Naive B cell (primary cell): ENCODE measurements at regions not wholly inside any gene's neighbourhood (a gene's known extent, or its start where the extent isn't known, plus 50 kb on each side); places are given as distances from the start of the nearest gene placed in this dataset.
A peak's percentile ranks its signal among the peaks of the same experiment; 100 is the strongest.

ENCODE experiments used
- ATAC-seq, 2 donors: fragments of 150-1000 bp; cut with Tn5 transposase; 2 replicates each; pipeline ENCODE4 v1.10.0; 2021; ENCODE audit warnings: low read depth in 2 of 2, mild to moderate bottlenecking in 2 of 2, moderate library complexity in 2 of 2
- DNase-seq: peaks from one replicate; pipeline ENCODE4 v3.0.0; 2022
- H3K27ac Mint-ChIP-seq, 6 donors: one replicate each; pipeline ENCODE4 v1.8.0; 2020 to 2022; ENCODE audit warnings: mild to moderate bottlenecking in 6 of 6, mixed read lengths in 6 of 6, moderate library complexity in 5 of 6, inconsistent platforms in 2 of 6
- H3K27me3 Mint-ChIP-seq, 3 donors: one replicate each; pipeline ENCODE4 v1.8.0; 2021 to 2022; ENCODE audit warnings: mixed read lengths in 3 of 3, mild to moderate bottlenecking in 1 of 3
- H3K36me3 Mint-ChIP-seq, 2 donors: one replicate each; pipeline ENCODE4 v1.8.0; 2020 to 2022; ENCODE audit warnings: mixed read lengths in 2 of 2, inconsistent platforms in 1 of 2, mild to moderate bottlenecking in 1 of 2
- H3K4me1 Mint-ChIP-seq, 3 donors: one replicate each; pipeline ENCODE4 v1.8.0; 2020 to 2022; ENCODE audit warnings: mixed read lengths in 3 of 3, inconsistent platforms in 1 of 3, mild to moderate bottlenecking in 1 of 3, moderate library complexity in 1 of 3
- H3K4me3 Mint-ChIP-seq, 8 donors: one replicate each; pipeline ENCODE4 v1.8.0; 2020 to 2022; ENCODE audit warnings: mild to moderate bottlenecking in 8 of 8, mixed read lengths in 8 of 8, moderate library complexity in 8 of 8, inconsistent platforms in 2 of 8
- H3K9me3 Mint-ChIP-seq, 7 donors: one replicate each; pipeline ENCODE4 v1.8.0; 2020 to 2022; ENCODE audit warnings: mixed read lengths in 7 of 7, mild to moderate bottlenecking in 5 of 7, inconsistent platforms in 2 of 7, moderate library complexity in 1 of 7

DNA sequence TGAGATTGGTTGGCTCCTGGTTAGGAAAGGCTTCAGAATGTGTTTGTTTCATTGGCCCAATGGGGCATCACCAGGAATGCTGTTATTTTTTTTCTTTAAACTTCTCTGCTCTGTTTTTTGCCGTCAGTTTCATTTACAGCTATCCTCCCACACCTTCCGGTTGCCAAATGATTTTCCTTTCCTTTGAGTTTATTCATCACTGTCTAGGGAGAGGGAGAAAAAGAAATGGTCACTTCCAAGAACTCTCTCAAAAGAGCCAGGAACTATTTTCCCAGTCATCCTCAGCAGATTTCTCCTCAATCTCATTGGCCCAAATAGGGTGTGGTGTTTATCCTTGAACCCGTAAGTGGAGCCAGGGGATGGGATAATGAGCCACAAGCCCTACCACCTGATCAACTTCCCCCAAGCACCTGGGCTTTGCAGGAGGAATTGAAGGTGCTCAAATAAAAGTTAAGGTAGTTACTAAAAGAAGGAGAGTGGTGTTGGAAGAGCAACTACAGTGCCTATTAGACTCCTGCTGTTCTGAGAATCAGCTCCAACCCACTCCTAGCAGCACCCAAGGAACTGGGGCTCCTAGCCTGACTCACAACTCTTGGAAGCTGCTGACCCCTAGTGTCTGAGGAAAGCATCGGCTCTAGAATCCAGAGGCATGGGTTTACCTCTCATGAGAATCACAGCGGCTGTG lies 183.8 kb upstream of the IL12A start:
- no peak overlapping the region for H3K27ac Mint-ChIP-seq
- H3K36me3 Mint-ChIP-seq, result no peaks in the 10 kb centered on the region
- H3K4me3 Mint-ChIP-seq, result peak overlapping the region in 1 of 8 donors; percentile 74
- no peaks in the 10 kb centered on the region for H3K9me3 Mint-ChIP-seq
- ATAC-seq (peak in 1 of 2 donors; percentile 40), DNase-seq (no peak)
- H3K4me1 Mint-ChIP-seq, result no peaks in the 10 kb centered on the region
- no peaks in the 10 kb centered on the region for H3K27me3 Mint-ChIP-seq

DNA sequence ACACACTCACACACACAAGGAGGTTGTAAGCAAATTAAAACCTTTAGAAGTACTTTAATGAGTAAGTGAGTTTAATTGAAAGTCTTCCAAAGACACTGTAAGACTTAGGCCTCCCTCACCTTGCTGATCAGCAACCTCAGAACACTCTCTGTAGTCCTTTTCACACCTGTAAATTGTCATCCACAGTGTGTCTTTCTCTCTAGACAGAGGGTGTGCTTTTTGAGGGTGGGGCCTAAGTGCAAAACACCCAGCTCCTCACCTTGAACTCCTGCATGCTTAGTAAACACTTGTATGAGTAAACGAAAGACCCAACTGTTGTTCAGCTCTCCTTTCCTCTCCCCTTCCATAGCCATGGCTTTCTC lies 183.2 kb upstream of the IL12A start:
- H3K36me3 Mint-ChIP-seq, result no peaks in the 10 kb centered on the region
- ATAC-seq, result no peak
- no peaks in the 10 kb centered on the region for H3K4me1 Mint-ChIP-seq
- DNase-seq, result no peak
- no peaks in the 10 kb centered on the region for H3K27me3 Mint-ChIP-seq
- H3K27ac Mint-ChIP-seq, result no peak overlapping the region
- no peaks in the 10 kb centered on the region for H3K9me3 Mint-ChIP-seq
- H3K4me3 Mint-ChIP-seq, result no peak overlapping the region

DNA sequence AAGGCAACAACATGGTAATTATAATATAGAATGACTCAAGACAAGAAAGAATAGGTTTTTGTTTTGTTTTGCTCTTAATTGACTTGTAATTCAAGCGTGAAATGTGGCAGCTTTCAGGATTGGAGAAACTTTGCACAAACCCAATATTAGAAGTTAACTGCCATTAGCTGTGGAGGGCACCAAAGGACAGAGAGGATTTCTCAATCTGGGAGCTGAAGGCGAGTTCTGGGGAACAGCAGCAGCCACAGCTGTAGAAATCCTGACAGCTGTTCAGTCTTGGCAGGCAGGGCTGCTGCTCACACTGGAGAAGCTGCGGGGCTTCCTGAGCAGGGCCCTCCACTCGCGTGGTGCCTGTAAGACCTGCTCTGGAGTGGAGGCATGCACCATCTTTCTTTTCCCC lies 182.2 kb upstream of the IL12A start:
- Mint-ChIP-seq H3K9me3 (no peaks in the 10 kb centered on the region), H3K4me3 (no peak overlapping the region)

DNA sequence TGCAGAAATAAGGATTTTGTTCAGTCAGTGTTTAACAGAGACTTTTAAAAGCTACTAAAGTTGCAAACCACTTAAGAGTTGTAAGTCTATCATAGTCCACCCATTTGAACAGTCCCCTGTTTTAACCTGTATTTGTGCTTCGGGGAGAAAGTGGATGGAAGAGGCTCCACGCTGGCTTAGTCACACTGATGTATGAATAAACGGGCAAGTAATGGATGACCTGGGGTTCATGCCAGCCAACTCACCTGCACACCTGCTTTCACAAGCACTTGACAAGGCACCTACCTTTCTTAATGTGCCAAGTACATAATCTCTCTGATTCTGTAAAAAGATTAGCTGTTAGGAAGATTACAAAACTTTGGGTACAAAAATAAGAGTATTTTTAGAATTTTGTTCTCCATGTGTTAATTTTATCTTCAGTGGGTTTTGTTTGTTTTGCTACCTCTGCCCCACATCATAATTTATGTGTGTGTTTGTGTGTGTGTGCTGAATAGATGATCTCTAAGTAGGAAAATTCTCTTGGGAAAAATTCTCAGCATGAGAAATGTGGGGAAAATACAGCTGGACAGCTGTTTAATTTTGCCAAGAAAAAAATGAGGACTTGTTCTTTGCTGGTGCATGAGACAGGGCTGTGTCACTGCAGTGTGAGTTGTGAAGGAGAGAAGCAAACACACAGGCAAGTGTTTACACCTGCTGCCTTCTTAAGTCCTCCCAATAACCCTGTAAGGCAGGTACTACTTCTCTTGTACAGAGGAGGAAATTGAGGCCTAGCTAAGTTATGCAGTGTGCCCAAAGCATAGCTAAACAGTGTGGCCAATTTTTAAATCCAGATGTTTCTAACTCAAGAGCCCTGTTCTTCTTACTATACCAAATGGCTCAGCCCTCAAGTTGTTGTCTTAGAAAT lies 181.2 kb upstream of the IL12A start:
- H3K27ac Mint-ChIP-seq, result no peak overlapping the region
- no peak for DNase-seq
- H3K4me3 Mint-ChIP-seq, result no peak overlapping the region
- no peaks in the 10 kb centered on the region for H3K9me3 Mint-ChIP-seq
- no peaks in the 10 kb centered on the region for H3K4me1 Mint-ChIP-seq
- ATAC-seq, result no peak
- no peaks in the 10 kb centered on the region for H3K27me3 Mint-ChIP-seq
- H3K36me3 Mint-ChIP-seq, result no peaks in the 10 kb centered on the region

More for the DNA sequence above, 182.2 kb upstream of the IL12A start:
- Mint-ChIP-seq H3K4me1 (no peaks in the 10 kb centered on the region), H3K36me3 (no peaks in the 10 kb centered on the region), H3K27ac (no peak overlapping the region), H3K27me3 (no peaks in the 10 kb centered on the region)
- no peak for DNase-seq
- no peak for ATAC-seq

DNA sequence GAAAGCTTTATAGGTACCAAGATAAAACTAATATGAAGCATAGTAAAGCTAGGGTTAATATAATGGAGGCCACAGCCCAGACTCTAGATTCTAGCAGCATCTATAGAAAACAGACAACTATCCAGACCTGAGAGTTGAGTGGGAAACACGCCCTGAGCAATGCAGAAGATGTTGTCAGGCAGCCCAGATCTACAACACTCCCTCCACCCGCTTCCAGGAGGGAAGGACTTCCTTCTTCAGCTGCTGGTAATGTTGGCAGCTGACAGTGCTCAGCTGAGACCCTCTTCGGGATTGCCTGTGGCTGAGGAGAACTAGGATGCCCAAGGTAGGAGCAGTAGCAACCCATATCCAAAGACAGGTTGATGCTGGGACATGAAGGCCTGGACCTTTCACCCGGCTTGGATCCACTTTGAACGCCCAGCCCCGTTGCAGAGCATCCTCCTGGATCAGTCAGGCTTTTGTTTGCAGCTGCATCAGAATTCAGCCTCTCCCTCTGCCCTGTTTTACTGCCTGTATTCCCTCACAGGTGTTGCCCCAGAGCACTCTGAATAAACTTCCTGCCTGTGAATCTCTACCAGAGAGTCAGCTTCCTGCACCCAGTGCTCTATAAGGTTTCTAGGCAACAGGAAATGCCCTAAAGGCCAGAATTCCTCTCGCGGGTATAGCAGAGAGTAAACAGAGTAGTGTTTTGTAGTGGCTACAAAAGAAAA lies 174.7 kb upstream of the IL12A start:
- no peaks in the 10 kb centered on the region for H3K36me3 Mint-ChIP-seq
- no peak for ATAC-seq
- H3K4me3 Mint-ChIP-seq, result no peak overlapping the region
- no peak for DNase-seq
- peaks cover 0 to 4% (median 0%) of the 10 kb centered on the region in 7 donors for H3K9me3 Mint-ChIP-seq
- no peaks in the 10 kb centered on the region for H3K27me3 Mint-ChIP-seq
- H3K27ac Mint-ChIP-seq, result no peak overlapping the region
- H3K4me1 Mint-ChIP-seq, result peaks cover 0 to 3% (median 2%) of the 10 kb centered on the region in 3 donors

DNA sequence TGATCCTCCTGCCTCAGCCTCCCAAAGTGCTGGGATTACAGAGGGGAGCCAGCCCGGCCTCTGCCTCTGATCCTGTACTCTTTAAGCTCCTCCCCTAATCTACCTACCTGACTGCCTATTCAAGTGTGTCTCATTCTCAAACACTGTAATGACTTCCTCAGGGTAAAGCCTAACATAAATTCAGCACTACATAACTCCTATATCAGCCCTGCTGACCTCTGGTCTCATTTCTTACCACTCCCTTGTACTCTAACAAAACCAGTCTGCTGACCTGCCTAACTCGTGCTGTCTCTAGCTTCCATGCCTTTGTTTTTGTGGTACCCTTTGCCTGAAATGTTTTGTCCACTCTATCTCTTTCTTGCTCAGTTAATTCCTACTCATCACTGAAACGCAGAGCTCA lies 172.1 kb upstream of the IL12A start:
- Mint-ChIP-seq H3K27me3 (no peaks in the 10 kb centered on the region), H3K4me1 (peaks cover 0 to 6% (median 6%) of the 10 kb centered on the region in 3 donors), H3K27ac (peak overlapping the region in 1 of 6 donors; percentile 8), H3K4me3 (no peak overlapping the region), H3K9me3 (peaks cover 0 to 4% (median 0%) of the 10 kb centered on the region in 7 donors), H3K36me3 (no peaks in the 10 kb centered on the region)
- DNase-seq (no peak), ATAC-seq (no peak)

DNA sequence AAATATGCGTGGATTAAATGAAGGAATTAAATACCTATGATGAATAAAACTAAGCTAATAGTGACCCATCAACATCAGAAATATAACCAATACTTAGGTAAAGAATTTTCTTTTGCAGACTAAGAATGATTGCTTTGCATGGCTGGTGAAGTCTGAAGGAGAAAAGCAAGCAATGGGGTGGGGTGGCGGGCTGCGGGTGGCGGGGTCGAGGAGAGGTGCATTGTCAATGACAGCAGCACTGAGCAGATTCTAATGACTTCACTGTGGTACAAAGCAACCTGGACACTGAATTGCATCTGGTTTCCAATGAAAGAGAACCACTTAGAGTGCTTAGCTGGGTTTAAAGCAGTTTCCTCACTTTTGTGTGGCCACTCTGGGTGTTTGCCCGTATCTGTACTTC lies 171.5 kb upstream of the IL12A start:
- Mint-ChIP-seq H3K9me3 (peaks cover 0 to 4% (median 0%) of the 10 kb centered on the region in 7 donors), H3K36me3 (no peaks in the 10 kb centered on the region), H3K4me3 (no peak overlapping the region), H3K4me1 (peaks cover 0 to 6% (median 6%) of the 10 kb centered on the region in 3 donors), H3K27me3 (peaks cover 0 to 4% (median 0%) of the 10 kb centered on the region in 3 donors), H3K27ac (no peak overlapping the region)
- no peak for DNase-seq
- no peak for ATAC-seq

DNA sequence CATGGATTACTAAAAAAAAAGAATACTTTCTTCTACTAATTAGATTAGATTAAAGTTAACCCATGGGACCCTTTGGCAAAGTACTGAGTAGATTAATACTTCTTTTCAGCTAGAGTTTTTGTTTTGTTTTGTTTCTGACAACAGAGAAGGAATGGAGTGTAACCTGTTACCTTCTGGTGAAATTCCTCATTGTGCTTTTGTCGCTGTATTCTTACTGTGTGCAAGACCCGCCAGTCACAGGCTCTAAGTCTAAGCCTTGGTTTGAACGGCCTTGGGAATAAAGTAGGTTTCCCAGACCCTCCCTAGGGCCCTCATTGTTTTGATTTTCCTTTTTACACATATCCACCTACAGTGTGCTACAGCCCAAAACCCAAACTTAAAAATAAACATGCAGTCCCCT lies 171.1 kb upstream of the IL12A start:
- no peaks in the 10 kb centered on the region for H3K36me3 Mint-ChIP-seq
- peak overlapping the region in 1 of 6 donors; percentile 72 for H3K27ac Mint-ChIP-seq
- H3K4me3 Mint-ChIP-seq, result no peak overlapping the region
- no peak for DNase-seq
- no peak for ATAC-seq
- H3K4me1 Mint-ChIP-seq, result peaks cover 0 to 6% (median 6%) of the 10 kb centered on the region in 3 donors
- H3K9me3 Mint-ChIP-seq, result peaks cover 0 to 4% (median 0%) of the 10 kb centered on the region in 7 donors
- peaks cover 0 to 9% (median 0%) of the 10 kb centered on the region in 3 donors for H3K27me3 Mint-ChIP-seq

DNA sequence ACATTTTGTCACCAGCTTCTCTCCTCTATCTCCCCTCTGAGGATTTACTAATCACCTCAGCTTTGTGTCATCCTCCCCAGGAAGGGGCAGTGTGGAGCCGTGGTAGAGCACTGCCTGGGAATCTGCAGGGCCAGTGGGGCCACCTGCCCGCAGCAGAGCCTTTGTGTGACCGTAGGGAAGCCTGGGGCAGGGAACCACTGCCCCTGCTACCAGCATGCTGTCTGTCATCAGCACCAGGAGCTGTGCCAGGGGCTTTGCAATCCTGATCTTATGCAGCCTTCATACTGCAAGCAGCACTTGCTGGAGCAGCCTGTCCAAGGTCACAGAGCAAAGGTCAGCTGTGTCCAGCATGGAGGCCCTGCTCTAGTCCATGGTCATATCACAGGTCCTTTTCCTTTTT lies 170.2 kb upstream of the IL12A start:
- Mint-ChIP-seq H3K27me3 (peaks cover 0 to 12% (median 0%) of the 10 kb centered on the region in 3 donors), H3K9me3 (peaks cover 0 to 4% (median 0%) of the 10 kb centered on the region in 7 donors), H3K36me3 (no peaks in the 10 kb centered on the region), H3K27ac (no peak overlapping the region), H3K4me1 (peaks cover 0 to 6% (median 6%) of the 10 kb centered on the region in 3 donors), H3K4me3 (no peak overlapping the region)
- ATAC-seq (no peak), DNase-seq (no peak)

DNA sequence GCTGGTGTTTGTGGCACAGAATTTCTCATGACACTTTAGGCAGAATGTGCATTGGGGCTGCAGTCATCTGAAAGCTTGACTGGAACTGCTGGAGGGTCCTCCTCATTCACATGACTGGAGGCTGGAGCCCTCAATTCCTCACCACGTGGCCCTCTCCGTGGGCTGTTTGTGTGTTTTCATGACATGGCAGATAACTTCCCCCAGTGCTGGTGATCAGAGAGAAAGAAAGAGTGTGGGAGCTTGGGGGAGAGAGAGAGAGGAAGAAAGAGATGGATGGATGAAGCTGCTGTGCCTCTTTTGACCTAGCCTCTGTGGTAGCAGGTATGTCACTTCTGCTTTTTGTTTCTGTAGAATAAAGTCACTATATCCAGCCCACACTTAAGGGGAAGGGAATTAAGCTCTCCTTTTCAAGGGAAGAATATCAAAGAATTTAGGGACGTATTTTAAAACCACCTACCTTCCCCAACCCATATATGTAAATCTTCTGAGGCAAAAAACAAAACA lies 169.6 kb upstream of the IL12A start:
- H3K9me3 Mint-ChIP-seq, result peaks cover 0 to 4% (median 0%) of the 10 kb centered on the region in 7 donors
- peaks cover 0 to 6% (median 6%) of the 10 kb centered on the region in 3 donors for H3K4me1 Mint-ChIP-seq
- peaks cover 0 to 12% (median 0%) of the 10 kb centered on the region in 3 donors for H3K27me3 Mint-ChIP-seq
- peak overlapping the region in 2 of 6 donors; percentile 5 to 24 for H3K27ac Mint-ChIP-seq
- peak in 1 of 2 donors; percentile 30 for ATAC-seq
- no peak for DNase-seq
- H3K4me3 Mint-ChIP-seq, result no peak overlapping the region
- no peaks in the 10 kb centered on the region for H3K36me3 Mint-ChIP-seq

DNA sequence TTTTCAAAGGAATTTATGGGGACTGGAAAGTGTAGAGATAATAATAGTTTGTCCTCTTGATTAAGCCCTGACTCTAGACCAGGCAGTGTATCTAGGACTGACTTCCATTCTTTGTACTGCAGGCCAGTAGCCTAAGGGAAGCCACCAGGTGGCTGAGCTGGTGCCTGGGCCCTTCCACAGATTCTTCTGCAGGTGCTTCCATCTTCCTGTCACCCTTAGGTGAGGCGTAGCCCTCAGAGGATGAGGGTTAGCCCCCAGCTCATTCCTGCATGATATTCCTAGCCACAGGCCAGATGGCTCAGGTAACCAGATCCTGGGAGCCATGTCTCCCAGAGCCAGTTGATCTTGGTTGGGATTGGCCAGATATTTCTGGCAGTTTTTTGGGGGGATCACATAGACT lies 169.0 kb upstream of the IL12A start:
- no peaks in the 10 kb centered on the region for H3K36me3 Mint-ChIP-seq
- H3K27ac Mint-ChIP-seq, result no peak overlapping the region
- no peak overlapping the region for H3K4me3 Mint-ChIP-seq
- H3K27me3 Mint-ChIP-seq, result peaks cover 0 to 12% (median 0%) of the 10 kb centered on the region in 3 donors
- ATAC-seq, result no peak
- no peak for DNase-seq
- peaks cover 0 to 4% (median 0%) of the 10 kb centered on the region in 7 donors for H3K9me3 Mint-ChIP-seq
- H3K4me1 Mint-ChIP-seq, result peaks cover 0 to 6% (median 6%) of the 10 kb centered on the region in 3 donors

DNA sequence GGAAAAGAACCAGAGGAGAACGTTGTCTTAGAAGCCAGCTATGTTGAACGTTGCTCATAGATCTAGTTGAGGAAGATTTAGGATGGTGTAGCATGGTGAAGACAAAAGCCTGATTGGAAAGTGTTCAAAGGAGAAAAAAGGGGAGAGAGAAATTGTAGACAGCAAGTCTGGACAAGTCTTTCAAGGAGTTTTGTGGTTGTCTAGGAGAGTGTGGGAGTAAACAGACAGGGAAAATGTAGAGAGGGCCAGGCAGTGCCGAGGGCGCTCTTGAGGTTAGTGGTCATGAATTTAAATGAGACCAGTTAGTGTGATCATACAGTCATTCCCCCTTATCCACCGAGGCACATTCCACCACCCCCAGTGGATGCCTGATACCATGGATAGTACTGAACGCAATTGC lies 167.5 kb upstream of the IL12A start:
- Mint-ChIP-seq H3K27ac (no peak overlapping the region), H3K4me3 (no peak overlapping the region), H3K4me1 (peaks cover 0 to 6% (median 6%) of the 10 kb centered on the region in 3 donors), H3K36me3 (no peaks in the 10 kb centered on the region), H3K9me3 (peaks cover 0 to 4% (median 0%) of the 10 kb centered on the region in 7 donors), H3K27me3 (peaks cover 0 to 12% (median 0%) of the 10 kb centered on the region in 3 donors)
- ATAC-seq, result no peak
- no peak for DNase-seq

DNA sequence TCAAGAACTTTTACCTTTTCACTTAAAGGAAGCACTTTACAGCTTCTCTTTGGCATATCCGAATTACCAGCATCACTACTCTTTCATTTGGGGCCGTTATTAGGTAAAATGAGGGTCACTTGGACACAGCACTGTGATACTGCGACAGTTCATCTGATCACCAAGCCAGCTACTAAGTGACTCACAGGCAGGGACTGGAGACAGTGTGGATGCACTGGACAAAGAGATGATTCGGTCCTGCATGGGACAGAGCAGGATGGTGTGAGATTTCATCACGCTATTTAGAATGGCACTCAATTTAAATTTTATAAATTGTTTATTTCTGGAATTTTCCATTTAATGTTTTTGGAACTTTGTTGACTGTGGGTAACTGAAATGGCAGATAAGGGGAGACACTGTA lies 166.9 kb upstream of the IL12A start:
- no peaks in the 10 kb centered on the region for H3K36me3 Mint-ChIP-seq

More for the DNA sequence above, 166.9 kb upstream of the IL12A start:
- Mint-ChIP-seq H3K4me1 (peaks cover 0 to 6% (median 6%) of the 10 kb centered on the region in 3 donors), H3K27me3 (peaks cover 0 to 12% (median 0%) of the 10 kb centered on the region in 3 donors), H3K4me3 (no peak overlapping the region), H3K9me3 (no peaks in the 10 kb centered on the region), H3K27ac (no peak overlapping the region)
- no peak for ATAC-seq
- DNase-seq, result no peak
